OCI-LY1 (cell line): ENCODE measurements at regions not wholly inside any gene's neighbourhood (a gene's known extent, or its start where the extent isn't known, plus 50 kb on each side); places are given as distances from the start of the nearest gene placed in this dataset.

Source experiments
- EZH2 ChIP-seq: fragments of 200-600 bp; sonication (generic), shearing (Covaris generic); IDR thresholded peaks from 2 replicates; pipeline ENCODE4 v1.8.0; 2017; ENCODE audit warnings: borderline replicate concordance, mixed run types, mild to moderate bottlenecking, antibody characterized with exemption, low read length, moderate library complexity, mixed read lengths
- TF ChIP-seq, protein P1 (sequence below): fragments of 200-600 bp; sonication (generic), shearing (Covaris generic); IDR thresholded peaks from 2 replicates; pipeline ENCODE4 v1.5.1; 2017; ENCODE audit warnings: mild to moderate bottlenecking, antibody characterized with exemption, low read length, moderate library complexity, mixed read lengths

DNA sequence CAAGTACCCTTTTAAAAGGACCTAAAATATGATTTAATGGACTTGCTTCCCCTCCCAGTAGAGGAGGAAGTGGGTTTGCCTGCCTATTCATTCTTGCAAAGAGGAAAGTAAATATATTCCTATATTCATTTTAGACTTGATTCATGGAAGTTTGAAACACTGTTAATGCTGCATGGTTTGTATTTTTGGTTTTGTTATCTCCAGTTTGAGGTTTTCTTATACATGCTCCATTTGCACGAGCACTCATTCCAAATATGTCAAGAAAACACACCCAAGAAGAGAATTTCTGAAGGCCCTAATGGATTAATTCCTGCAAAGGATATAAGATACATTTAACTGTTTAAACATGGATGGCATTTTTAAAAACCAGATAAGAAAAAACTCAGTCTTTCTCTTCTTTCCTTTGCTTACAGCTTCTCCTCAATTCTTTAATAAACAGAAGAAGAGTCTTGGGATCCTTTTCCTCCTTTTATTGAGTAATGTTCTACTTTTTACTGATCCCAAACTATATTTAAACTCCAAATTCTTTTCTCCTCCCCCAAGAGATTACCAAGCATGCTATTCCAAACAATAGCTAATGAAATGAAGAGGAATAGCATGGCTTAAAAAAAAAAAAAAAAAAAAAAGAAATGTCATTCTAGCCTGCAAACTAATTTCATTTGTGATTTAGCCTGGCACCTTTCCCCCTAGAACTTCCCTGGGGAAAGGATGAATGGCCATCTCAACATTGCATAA is 54.6 kb upstream of the LDB2 start:
- TF ChIP-seq, protein P1, sequence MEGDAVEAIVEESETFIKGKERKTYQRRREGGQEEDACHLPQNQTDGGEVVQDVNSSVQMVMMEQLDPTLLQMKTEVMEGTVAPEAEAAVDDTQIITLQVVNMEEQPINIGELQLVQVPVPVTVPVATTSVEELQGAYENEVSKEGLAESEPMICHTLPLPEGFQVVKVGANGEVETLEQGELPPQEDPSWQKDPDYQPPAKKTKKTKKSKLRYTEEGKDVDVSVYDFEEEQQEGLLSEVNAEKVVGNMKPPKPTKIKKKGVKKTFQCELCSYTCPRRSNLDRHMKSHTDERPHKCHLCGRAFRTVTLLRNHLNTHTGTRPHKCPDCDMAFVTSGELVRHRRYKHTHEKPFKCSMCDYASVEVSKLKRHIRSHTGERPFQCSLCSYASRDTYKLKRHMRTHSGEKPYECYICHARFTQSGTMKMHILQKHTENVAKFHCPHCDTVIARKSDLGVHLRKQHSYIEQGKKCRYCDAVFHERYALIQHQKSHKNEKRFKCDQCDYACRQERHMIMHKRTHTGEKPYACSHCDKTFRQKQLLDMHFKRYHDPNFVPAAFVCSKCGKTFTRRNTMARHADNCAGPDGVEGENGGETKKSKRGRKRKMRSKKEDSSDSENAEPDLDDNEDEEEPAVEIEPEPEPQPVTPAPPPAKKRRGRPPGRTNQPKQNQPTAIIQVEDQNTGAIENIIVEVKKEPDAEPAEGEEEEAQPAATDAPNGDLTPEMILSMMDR, result no peak
- no peak for TF ChIP-seq EZH2
